CD14-positive monocyte (primary cell): ENCODE measurements at regions not wholly inside any gene's neighbourhood (a gene's known extent, or its start where the extent isn't known, plus 50 kb on each side); places are given as distances from the start of the nearest gene placed in this dataset.

ENCODE experiments used
- DNase-seq, 3 donors: peaks; one replicate each; pipeline ENCODE4 v3.0.0-alpha.2; 2011 to 2022
- H2AFZ ChIP-seq: 2 replicates; pipeline ENCODE4 v1.6.0; 2012; ENCODE audit warnings: mild to moderate bottlenecking, low read depth, low read length, inconsistent platforms; ENCODE audit not compliant: insufficient read depth, poor library complexity, severe bottlenecking
- H3K27ac ChIP-seq, 2 donors: 1 replicate in 1 of 2; 2 replicates in 1 of 2; pipeline ENCODE4 v1.5.1; 2012 to 2013; ENCODE audit warnings: low read length in 2 of 2, control low read depth in 1 of 2, inconsistent platforms in 1 of 2, low read depth in 1 of 2, mild to moderate bottlenecking in 1 of 2
- H3K27me3 ChIP-seq, 2 donors: one replicate each; pipeline versions ENCODE4 v1.6.0 to v1.6.1; 2011 to 2013; ENCODE audit warnings: low read length in 2 of 2; ENCODE audit not compliant: control insufficient read depth in 2 of 2, insufficient read depth in 2 of 2
- H3K36me3 ChIP-seq, 2 donors: replicated peaks in 1 of 2; 1 replicate in 1 of 2; 2 replicates in 1 of 2; pipeline versions ENCODE4 v1.5.1 to v1.6.1; 2012 to 2013; ENCODE audit warnings: low read length in 2 of 2, control low read depth in 1 of 2, inconsistent platforms in 1 of 2, mild to moderate bottlenecking in 1 of 2; ENCODE audit not compliant: insufficient read depth in 2 of 2, control insufficient read depth in 1 of 2
- H3K4me1 ChIP-seq, 2 donors: 1 replicate in 1 of 2; 2 replicates in 1 of 2; pipeline versions ENCODE4 v1.5.1 to v1.6.1; 2012 to 2013; ENCODE audit warnings: low read length in 2 of 2, control low read depth in 1 of 2, inconsistent platforms in 1 of 2, mild to moderate bottlenecking in 1 of 2, moderate library complexity in 1 of 2; ENCODE audit not compliant: insufficient read depth in 2 of 2, control insufficient read depth in 1 of 2
- H3K4me2 ChIP-seq: replicated peaks from 2 replicates; pipeline ENCODE3; 2012; ENCODE audit warnings: low read length, moderate library complexity, mild to moderate bottlenecking; ENCODE audit not compliant: poor library complexity, severe bottlenecking; ENCODE audit errors: extremely low read depth
- H3K4me3 ChIP-seq, 3 experiments: fragments of 200-600 bp in 1 of 3; sonication (generic) in 1 of 3; replicated peaks in 1 of 3; 1 replicate in 2 of 3; 2 replicates in 1 of 3; pipeline ENCODE4 v1.5.1; 2011 to 2013; ENCODE audit warnings: low read length in 3 of 3, mild to moderate bottlenecking in 3 of 3, control low read depth in 2 of 3, low read depth in 2 of 3, inconsistent platforms in 1 of 3, moderate library complexity in 1 of 3
- H3K79me2 ChIP-seq: 2 replicates; pipeline ENCODE4 v1.6.0; 2012; ENCODE audit warnings: mild to moderate bottlenecking, control low read depth, inconsistent platforms, low read length, moderate library complexity; ENCODE audit not compliant: insufficient read depth
- H3K9ac ChIP-seq: 2 replicates; pipeline ENCODE4 v1.6.0; 2017; ENCODE audit warnings: low read length, mild to moderate bottlenecking; ENCODE audit not compliant: insufficient read depth, poor library complexity, severe bottlenecking
- H3K9me3 ChIP-seq, 2 donors: replicated peaks in 1 of 2; 1 replicate in 1 of 2; 2 replicates in 1 of 2; pipeline versions ENCODE4 v1.5.1 to v1.6.1; 2012 to 2013; ENCODE audit warnings: low read length in 2 of 2, control low read depth in 1 of 2; ENCODE audit not compliant: control insufficient read depth in 1 of 2, insufficient read depth in 1 of 2
- H4K20me1 ChIP-seq: 2 replicates; pipeline ENCODE4 v1.6.0; 2012; ENCODE audit warnings: mild to moderate bottlenecking, low read length, control low read depth, moderate library complexity; ENCODE audit not compliant: insufficient read depth
- H3K27ac Mint-ChIP-seq, 7 donors: one replicate each; pipeline ENCODE4 v1.8.0; 2020; ENCODE audit warnings: mild to moderate bottlenecking in 7 of 7, mixed read lengths in 7 of 7, moderate library complexity in 6 of 7, inconsistent platforms in 2 of 7
- H3K27me3 Mint-ChIP-seq, 3 donors: one replicate each; pipeline ENCODE4 v1.8.0; 2021 to 2022; ENCODE audit warnings: low read depth in 3 of 3, mild to moderate bottlenecking in 3 of 3, mixed read lengths in 3 of 3, moderate library complexity in 3 of 3, inconsistent platforms in 1 of 3
- H3K36me3 Mint-ChIP-seq, 2 donors: one replicate each; pipeline ENCODE4 v1.8.0; 2020; ENCODE audit warnings: mixed read lengths in 2 of 2, inconsistent platforms in 1 of 2, mild to moderate bottlenecking in 1 of 2
- H3K4me1 Mint-ChIP-seq: one replicate; pipeline ENCODE4 v1.8.0; 2020; ENCODE audit warnings: mild to moderate bottlenecking, mixed read lengths
- H3K4me3 Mint-ChIP-seq, 2 donors: one replicate each; pipeline ENCODE4 v1.8.0; 2020; ENCODE audit warnings: mild to moderate bottlenecking in 2 of 2, mixed read lengths in 2 of 2, moderate library complexity in 1 of 2
- H3K9me3 Mint-ChIP-seq, 7 donors: one replicate each; pipeline ENCODE4 v1.8.0; 2020 to 2022; ENCODE audit warnings: mixed read lengths in 7 of 7, mild to moderate bottlenecking in 6 of 7, moderate library complexity in 6 of 7, inconsistent platforms in 2 of 7
- CTCF ChIP-seq: fragments of 200-600 bp; IDR thresholded peaks from one replicate; pipeline ENCODE4 v1.8.0; 2022; ENCODE audit warnings: antibody characterized with exemption, mild to moderate bottlenecking
- WGBS: methylation state at CpG from one replicate; pipeline ENCODE4 v1.1.5; 2013; ENCODE audit warnings: missing lambda C conversion rate; ENCODE audit not compliant: insufficient coverage; 5-methylcytosine and 5-hydroxymethylcytosine counted together
- intact Hi-C, 2 donors: fragments of 100-400 bp; cut with micrococcal nuclease; formaldehyde crosslinking; loops; one replicate each; pipeline versions ENCODE4 v1.15.0 to v1.15.1; 2023

GRCh38 chr5:124972703-124973102 is 226.3 kb upstream of the ZNF608 start:
- Histone ChIP-seq H3K27me3 (no peaks in the 10 kb centered on the region), H3K4me3 (no peak overlapping the region), H2AFZ (no peak overlapping the region), H3K36me3 (no peaks in the 10 kb centered on the region), H3K4me1 (no peaks in the 10 kb centered on the region), H3K9me3 (peaks cover 0 to 12% of the 10 kb centered on the region in 2 donors), H3K4me2 (no peak overlapping the region), H3K9ac (no peak overlapping the region), H4K20me1 (no peaks in the 10 kb centered on the region), H3K79me2 (no peaks in the 10 kb centered on the region), H3K27ac (no peak overlapping the region)
- H3K27me3 Mint-ChIP-seq = peaks cover 0 to 2% (median 2%) of the 10 kb centered on the region in 3 donors
- H3K9me3 Mint-ChIP-seq = peaks cover 4 to 15% (median 9%) of the 10 kb centered on the region in 7 donors
- no peak overlapping the region for H3K4me3 Mint-ChIP-seq
- no peaks in the 10 kb centered on the region for H3K36me3 Mint-ChIP-seq
- H3K27ac Mint-ChIP-seq = no peak overlapping the region
- DNase-seq = no peak
- H3K4me1 Mint-ChIP-seq = no peaks in the 10 kb centered on the region
- no peak for TF ChIP-seq CTCF
- intact Hi-C loops = no loop called here
- WGBS = 100% methylated on average over 5 of the region's 6 CpGs

- Histone ChIP-seq H3K27me3 (no peaks in the 10 kb centered on the region), H3K9me3 (peaks cover 0 to 12% of the 10 kb centered on the region in 2 donors), H3K4me1 (no peaks in the 10 kb centered on the region), H3K36me3 (no peaks in the 10 kb centered on the region), H2AFZ (no peak overlapping the region), H3K9ac (no peak overlapping the region), H3K79me2 (no peaks in the 10 kb centered on the region), H4K20me1 (no peaks in the 10 kb centered on the region), H3K4me2 (no peak overlapping the region), H3K27ac (no peak overlapping the region), H3K4me3 (no peak overlapping the region)
- DNase-seq = no peak
- H3K27ac Mint-ChIP-seq = no peak overlapping the region
- intact Hi-C loops = no loop called here
- H3K9me3 Mint-ChIP-seq = peaks cover 4 to 15% (median 9%) of the 10 kb centered on the region in 7 donors
- no peaks in the 10 kb centered on the region for H3K4me1 Mint-ChIP-seq
- 93% methylated on average over 2 of the region's 6 CpGs for WGBS
- H3K36me3 Mint-ChIP-seq = no peaks in the 10 kb centered on the region
- no peak overlapping the region for H3K4me3 Mint-ChIP-seq
- TF ChIP-seq CTCF = no peak
- H3K27me3 Mint-ChIP-seq = peaks cover 0 to 2% (median 2%) of the 10 kb centered on the region in 3 donors
These were observed 227.2 kb upstream of the ZNF608 start for GRCh38 chr5:124973661-124974060.
